ENCODE measurements at regions not wholly inside any gene's neighbourhood (a gene's known extent, or its start where the extent isn't known, plus 50 kb on each side); places are given as distances from the start of the nearest gene placed in this dataset.

- Histone ChIP-seq H3K9me3 (ENCODE audit: control insufficient read depth in 2 of 2, insufficient read depth in 1 of 2, low read depth in 1 of 2, low read length in 1 of 2) (peaks cover 0 to 2% of the 10 kb centered on the region in 2 donors), H3K4me1 (ENCODE audit: control insufficient read depth in 2 of 2, insufficient read depth in 2 of 2, low read length in 1 of 2) (no peaks in the 10 kb centered on the region), H3K36me3 (ENCODE audit: control insufficient read depth in 2 of 2, insufficient read depth in 2 of 2, low read length in 1 of 2) (no peaks in the 10 kb centered on the region), H3K4me3 (ENCODE audit: low read depth in 1 of 2, low read length in 2 of 2) (no peak overlapping the region), H3K27me3 (ENCODE audit: control insufficient read depth in 1 of 2, insufficient read depth in 2 of 2, low read length in 2 of 2) (peaks cover 0 to 18% of the 10 kb centered on the region in 2 donors), H3K27ac (ENCODE audit: low read depth in 2 of 2, low read length in 1 of 2) (no peak overlapping the region)
- WGBS, 2 donors = 74 to 75% methylated on average over 12 to 13 of the region's 13 CpGs
Observed at GRCh38 chr4:3699678-3700077, 66.5 kb upstream of the ADRA2C start.

- H3K36me3 ChIP-seq (ENCODE audit: control insufficient read depth in 2 of 2, insufficient read depth in 2 of 2, low read length in 1 of 2) = no peaks in the 10 kb centered on the region
- peaks cover 0 to 2% of the 10 kb centered on the region in 2 donors for H3K9me3 ChIP-seq (ENCODE audit: control insufficient read depth in 2 of 2, insufficient read depth in 1 of 2, low read depth in 1 of 2, low read length in 1 of 2)
- peaks cover 0 to 16% of the 10 kb centered on the region in 2 donors for H3K27me3 ChIP-seq (ENCODE audit: control insufficient read depth in 1 of 2, insufficient read depth in 2 of 2, low read length in 2 of 2)
- no peak overlapping the region for H3K27ac ChIP-seq (ENCODE audit: low read depth in 2 of 2, low read length in 1 of 2)
- H3K4me3 ChIP-seq (ENCODE audit: low read depth in 1 of 2, low read length in 2 of 2) = no peak overlapping the region
- WGBS, 2 donors = 73 to 79% methylated on average over 6 of the region's 6 CpGs
- no peaks in the 10 kb centered on the region for H3K4me1 ChIP-seq (ENCODE audit: control insufficient read depth in 2 of 2, insufficient read depth in 2 of 2, low read length in 1 of 2)
Observed at GRCh38 chr4:3699261-3699660, 66.9 kb upstream of the ADRA2C start.

- H3K36me3 ChIP-seq (ENCODE audit: control insufficient read depth in 2 of 2, insufficient read depth in 2 of 2, low read length in 1 of 2) = no peaks in the 10 kb centered on the region
- H3K4me3 ChIP-seq (ENCODE audit: low read depth in 1 of 2, low read length in 2 of 2) = no peak overlapping the region
- peaks cover 0 to 2% of the 10 kb centered on the region in 2 donors for H3K9me3 ChIP-seq (ENCODE audit: control insufficient read depth in 2 of 2, insufficient read depth in 1 of 2, low read depth in 1 of 2, low read length in 1 of 2)
- WGBS, 2 donors = 96 to 97% methylated on average over 1 of the region's 1 CpG
- peaks cover 0 to 8% of the 10 kb centered on the region in 2 donors for H3K27me3 ChIP-seq (ENCODE audit: control insufficient read depth in 1 of 2, insufficient read depth in 2 of 2, low read length in 2 of 2)
- H3K4me1 ChIP-seq (ENCODE audit: control insufficient read depth in 2 of 2, insufficient read depth in 2 of 2, low read length in 1 of 2) = no peaks in the 10 kb centered on the region
- no peak overlapping the region for H3K27ac ChIP-seq (ENCODE audit: low read depth in 2 of 2, low read length in 1 of 2)
Observed at GRCh38 chr4:3697033-3697432, 69.2 kb upstream of the ADRA2C start.

GRCh38 chr4:3690551-3691152, 75.5 kb upstream of the ADRA2C start:
- Histone ChIP-seq H3K4me3 (ENCODE audit: low read depth in 1 of 2, low read length in 2 of 2) (no peak overlapping the region), H3K4me1 (ENCODE audit: control insufficient read depth in 2 of 2, insufficient read depth in 2 of 2, low read length in 1 of 2) (no peaks in the 10 kb centered on the region), H3K27me3 (ENCODE audit: control insufficient read depth in 1 of 2, insufficient read depth in 2 of 2, low read length in 2 of 2) (no peaks in the 10 kb centered on the region), H3K36me3 (ENCODE audit: control insufficient read depth in 2 of 2, insufficient read depth in 2 of 2, low read length in 1 of 2) (no peaks in the 10 kb centered on the region), H3K27ac (ENCODE audit: low read depth in 2 of 2, low read length in 1 of 2) (no peak overlapping the region), H3K9me3 (ENCODE audit: control insufficient read depth in 2 of 2, insufficient read depth in 1 of 2, low read depth in 1 of 2, low read length in 1 of 2) (peaks cover 0 to 2% of the 10 kb centered on the region in 2 donors)
- 85 to 88% methylated on average over 22 of the region's 22 CpGs for WGBS, 2 donors

- WGBS, 2 donors = 88 to 89% methylated on average over 41 of the region's 41 CpGs
Observed at GRCh38 chr4:3689576-3690550, 76.3 kb upstream of the ADRA2C start.

GRCh38 chr4:3689006-3689405, 77.2 kb upstream of the ADRA2C start:
- Histone ChIP-seq H3K9me3 (ENCODE audit: control insufficient read depth in 2 of 2, insufficient read depth in 1 of 2, low read depth in 1 of 2, low read length in 1 of 2) (peaks cover 0 to 2% of the 10 kb centered on the region in 2 donors), H3K4me3 (ENCODE audit: low read depth in 1 of 2, low read length in 2 of 2) (no peak overlapping the region), H3K27ac (ENCODE audit: low read depth in 2 of 2, low read length in 1 of 2) (no peak overlapping the region), H3K4me1 (ENCODE audit: control insufficient read depth in 2 of 2, insufficient read depth in 2 of 2, low read length in 1 of 2) (no peaks in the 10 kb centered on the region), H3K27me3 (ENCODE audit: control insufficient read depth in 1 of 2, insufficient read depth in 2 of 2, low read length in 2 of 2) (no peaks in the 10 kb centered on the region), H3K36me3 (ENCODE audit: control insufficient read depth in 2 of 2, insufficient read depth in 2 of 2, low read length in 1 of 2) (no peaks in the 10 kb centered on the region)
- 77 to 81% methylated on average over 21 of the region's 21 CpGs for WGBS, 2 donors

More at GRCh38 chr4:3689576-3690550, 76.3 kb upstream of the ADRA2C start:
- no peak overlapping the region for H3K4me3 ChIP-seq (ENCODE audit: low read depth in 1 of 2, low read length in 2 of 2)
- H3K4me1 ChIP-seq (ENCODE audit: control insufficient read depth in 2 of 2, insufficient read depth in 2 of 2, low read length in 1 of 2) = no peaks in the 10 kb centered on the region
- no peaks in the 10 kb centered on the region for H3K36me3 ChIP-seq (ENCODE audit: control insufficient read depth in 2 of 2, insufficient read depth in 2 of 2, low read length in 1 of 2)
- H3K9me3 ChIP-seq (ENCODE audit: control insufficient read depth in 2 of 2, insufficient read depth in 1 of 2, low read depth in 1 of 2, low read length in 1 of 2) = peaks cover 0 to 2% of the 10 kb centered on the region in 2 donors
- no peaks in the 10 kb centered on the region for H3K27me3 ChIP-seq (ENCODE audit: control insufficient read depth in 1 of 2, insufficient read depth in 2 of 2, low read length in 2 of 2)
- no peak overlapping the region for H3K27ac ChIP-seq (ENCODE audit: low read depth in 2 of 2, low read length in 1 of 2)

GRCh38 chr4:3688018-3688998, 77.9 kb upstream of the ADRA2C start:
- no peaks in the 10 kb centered on the region for H3K36me3 ChIP-seq (ENCODE audit: control insufficient read depth in 2 of 2, insufficient read depth in 2 of 2, low read length in 1 of 2)
- WGBS, 2 donors = 87% methylated on average over 24 of the region's 24 CpGs
- H3K27ac ChIP-seq (ENCODE audit: low read depth in 2 of 2, low read length in 1 of 2) = no peak overlapping the region
- no peak overlapping the region for H3K4me3 ChIP-seq (ENCODE audit: low read depth in 1 of 2, low read length in 2 of 2)
- H3K9me3 ChIP-seq (ENCODE audit: control insufficient read depth in 2 of 2, insufficient read depth in 1 of 2, low read depth in 1 of 2, low read length in 1 of 2) = peaks cover 0 to 2% of the 10 kb centered on the region in 2 donors
- no peaks in the 10 kb centered on the region for H3K27me3 ChIP-seq (ENCODE audit: control insufficient read depth in 1 of 2, insufficient read depth in 2 of 2, low read length in 2 of 2)
- H3K4me1 ChIP-seq (ENCODE audit: control insufficient read depth in 2 of 2, insufficient read depth in 2 of 2, low read length in 1 of 2) = no peaks in the 10 kb centered on the region

- H3K4me1 ChIP-seq (ENCODE audit: control insufficient read depth in 2 of 2, insufficient read depth in 2 of 2, low read length in 1 of 2) = no peaks in the 10 kb centered on the region
- peaks cover 0 to 2% of the 10 kb centered on the region in 2 donors for H3K9me3 ChIP-seq (ENCODE audit: control insufficient read depth in 2 of 2, insufficient read depth in 1 of 2, low read depth in 1 of 2, low read length in 1 of 2)
- 92 to 93% methylated on average over 13 of the region's 13 CpGs for WGBS, 2 donors
- no peak overlapping the region for H3K4me3 ChIP-seq (ENCODE audit: low read depth in 1 of 2, low read length in 2 of 2)
- no peaks in the 10 kb centered on the region for H3K36me3 ChIP-seq (ENCODE audit: control insufficient read depth in 2 of 2, insufficient read depth in 2 of 2, low read length in 1 of 2)
- no peaks in the 10 kb centered on the region for H3K27me3 ChIP-seq (ENCODE audit: control insufficient read depth in 1 of 2, insufficient read depth in 2 of 2, low read length in 2 of 2)
- no peak overlapping the region for H3K27ac ChIP-seq (ENCODE audit: low read depth in 2 of 2, low read length in 1 of 2)
Observed at GRCh38 chr4:3687538-3687937, 78.6 kb upstream of the ADRA2C start.

GRCh38 chr4:3686753-3687152, 79.4 kb upstream of the ADRA2C start:
- 68 to 75% methylated on average over 8 of the region's 8 CpGs for WGBS, 2 donors
- Histone ChIP-seq H3K4me3 (ENCODE audit: low read depth in 1 of 2, low read length in 2 of 2) (no peak overlapping the region), H3K27me3 (ENCODE audit: control insufficient read depth in 1 of 2, insufficient read depth in 2 of 2, low read length in 2 of 2) (no peaks in the 10 kb centered on the region), H3K27ac (ENCODE audit: low read depth in 2 of 2, low read length in 1 of 2) (no peak overlapping the region), H3K36me3 (ENCODE audit: control insufficient read depth in 2 of 2, insufficient read depth in 2 of 2, low read length in 1 of 2) (no peaks in the 10 kb centered on the region), H3K4me1 (ENCODE audit: control insufficient read depth in 2 of 2, insufficient read depth in 2 of 2, low read length in 1 of 2) (no peaks in the 10 kb centered on the region), H3K9me3 (ENCODE audit: control insufficient read depth in 2 of 2, insufficient read depth in 1 of 2, low read depth in 1 of 2, low read length in 1 of 2) (peaks cover 0 to 2% of the 10 kb centered on the region in 2 donors)
